CD1c-positive myeloid dendritic cell (primary cell): ENCODE measurements at regions not wholly inside any gene's neighbourhood (a gene's known extent, or its start where the extent isn't known, plus 50 kb on each side); places are given as distances from the start of the nearest gene placed in this dataset.

ENCODE experiments used
- DNase-seq: peaks from one replicate; pipeline ENCODE4 v3.0.0-alpha.2; 2016; ENCODE audit errors: extremely low spot score

- DNase-seq, result no peak
Observed at GRCh38 chr16:5603836-5604235, 506.2 kb upstream of the EEF2KMT start.

DNA sequence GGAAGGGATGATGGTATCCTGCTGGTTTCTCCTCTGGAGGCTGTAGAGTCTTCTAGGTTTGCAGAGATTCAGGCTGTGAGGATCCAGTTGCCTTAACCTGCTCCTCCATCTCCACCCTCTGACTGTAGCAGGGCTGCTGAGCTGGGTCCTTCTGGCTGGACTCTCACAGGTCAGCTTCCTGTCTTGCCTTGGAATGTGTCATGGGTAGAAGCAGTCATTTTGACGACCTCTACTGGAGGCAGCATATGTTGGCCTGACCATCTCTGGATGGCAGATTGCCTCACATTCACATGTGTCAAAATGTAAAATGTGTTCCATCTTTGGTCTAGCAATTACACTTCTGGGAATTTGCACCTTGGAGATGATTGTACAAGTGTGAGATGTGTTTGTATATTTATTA is 504.4 kb upstream of the EEF2KMT start:
- no peak for DNase-seq

- no peak for DNase-seq
Observed at GRCh38 chr16:5598793-5599192, 501.2 kb upstream of the EEF2KMT start.

GRCh38 chr16:5595849-5596248 is 498.3 kb upstream of the EEF2KMT start:
- DNase-seq, result no peak

- DNase-seq, result no peak
Observed at GRCh38 chr16:5590416-5590815, 492.8 kb upstream of the EEF2KMT start.

GRCh38 chr16:5589812-5590373 is 492.3 kb upstream of the EEF2KMT start:
- no peak for DNase-seq

GRCh38 chr16:5584109-5584508 is 486.5 kb upstream of the EEF2KMT start:
- no peak for DNase-seq

- DNase-seq, result no peak
Observed at GRCh38 chr16:5582529-5582928, 484.9 kb upstream of the EEF2KMT start.

DNA sequence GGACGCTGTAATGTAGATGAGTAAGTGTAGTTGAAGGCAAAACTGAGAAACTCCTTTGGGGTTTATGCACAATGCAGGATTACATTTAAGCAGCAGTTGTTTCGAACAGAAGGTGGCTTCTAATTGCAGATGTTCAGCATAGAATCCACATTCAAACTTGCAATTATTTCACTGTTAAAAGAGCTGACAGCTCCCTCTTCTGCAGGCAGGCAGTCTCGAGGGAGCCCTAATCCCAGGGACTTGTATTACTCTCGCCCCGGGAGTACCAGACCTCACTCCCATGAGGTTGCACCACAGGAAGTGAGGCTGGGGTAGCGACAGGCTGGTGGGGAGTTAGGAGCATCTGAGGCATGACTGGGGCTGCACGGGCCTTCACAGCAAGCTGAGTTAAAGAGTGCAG is 484.3 kb upstream of the EEF2KMT start:
- no peak for DNase-seq

DNA sequence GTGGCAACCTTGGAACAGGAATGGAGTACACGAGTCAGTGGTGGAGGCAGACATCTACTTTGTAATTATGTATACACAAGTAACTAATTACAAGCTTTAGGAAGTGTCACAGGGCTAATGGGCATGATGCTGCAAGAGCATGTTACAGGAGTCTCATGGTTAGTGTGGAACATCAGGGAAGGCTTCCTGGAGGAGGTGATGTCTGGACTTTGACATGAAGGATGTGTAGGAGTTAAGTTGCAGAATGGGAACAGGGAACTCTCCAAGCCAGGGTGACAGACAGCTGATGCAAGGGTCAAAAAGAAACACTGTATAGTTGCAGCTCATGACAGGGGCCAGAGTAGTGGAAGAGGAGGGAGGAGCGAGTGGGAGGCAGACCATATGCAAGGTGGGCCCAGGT is 483.8 kb upstream of the EEF2KMT start:
- no peak for DNase-seq

DNA sequence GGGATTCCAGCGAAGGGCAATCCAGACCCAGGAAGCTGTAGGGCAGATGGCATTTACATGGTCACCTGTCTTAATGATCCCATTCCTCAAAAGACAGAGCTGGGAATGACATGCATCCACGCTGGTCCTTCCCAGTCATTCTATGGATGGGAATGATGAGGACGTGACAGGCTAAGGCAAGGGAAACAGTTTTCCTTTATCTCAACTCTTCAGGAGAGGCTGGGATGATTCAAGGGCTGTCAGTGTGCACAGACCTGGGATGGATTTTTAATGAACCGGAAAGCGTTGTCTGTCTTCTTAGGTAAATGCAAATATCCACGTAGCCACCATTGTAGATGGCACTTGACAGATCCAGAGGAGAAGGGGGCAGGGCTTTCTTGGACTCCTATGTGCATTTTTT is 483.2 kb upstream of the EEF2KMT start:
- no peak for DNase-seq

DNA sequence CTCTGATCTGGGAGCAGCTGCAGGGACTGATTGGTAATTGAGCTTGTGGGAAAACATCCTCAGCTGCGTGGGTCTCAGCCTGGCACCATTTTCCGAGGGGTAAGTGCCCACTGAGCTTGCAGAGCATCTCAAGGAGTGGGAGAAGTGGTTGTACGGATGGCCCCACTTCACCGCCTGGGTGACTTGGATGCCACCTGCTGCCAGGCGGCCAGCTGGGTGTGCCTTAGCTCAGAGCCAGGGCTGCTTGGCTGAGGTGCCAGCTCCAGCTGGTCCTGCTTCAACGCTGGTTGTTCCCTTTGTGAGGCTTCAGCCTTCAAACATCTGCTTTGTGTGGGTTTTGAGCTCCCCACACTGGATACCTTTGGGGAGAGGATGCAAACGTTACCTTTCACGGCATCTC is 482.7 kb upstream of the EEF2KMT start:
- DNase-seq, result no peak

GRCh38 chr16:5578980-5579379 is 481.4 kb upstream of the EEF2KMT start:
- DNase-seq, result no peak

GRCh38 chr16:5577463-5577862 is 479.9 kb upstream of the EEF2KMT start:
- no peak for DNase-seq

DNA sequence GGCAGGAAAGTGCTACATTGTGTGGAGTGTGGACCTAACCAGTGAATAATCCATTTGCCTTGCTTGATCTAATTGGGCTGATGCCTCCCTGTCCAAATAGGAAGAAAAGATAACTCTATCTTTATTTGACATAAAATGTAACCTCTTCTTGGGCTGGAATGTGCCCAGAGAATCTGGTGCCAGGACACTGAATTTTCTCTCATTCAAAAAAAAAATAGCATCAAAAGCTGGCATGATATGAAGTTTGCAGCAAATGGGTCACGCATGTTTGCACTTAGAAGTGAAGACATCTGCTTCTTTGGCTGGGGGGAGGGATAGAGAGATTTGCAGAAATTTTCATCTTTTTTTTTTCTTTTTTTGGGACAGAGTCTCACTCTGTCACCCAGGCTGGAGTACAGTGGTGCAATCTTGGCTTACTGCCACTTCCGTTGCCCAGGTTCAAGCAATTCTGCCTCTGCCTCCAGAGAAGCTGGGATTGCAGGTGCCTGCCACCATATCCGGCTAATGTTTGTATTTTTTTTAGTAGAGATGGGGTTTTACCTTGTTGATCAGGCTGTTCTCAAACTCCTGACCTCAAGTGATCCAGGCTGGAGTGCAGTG is 478.2 kb upstream of the EEF2KMT start:
- DNase-seq, result no peak

DNA sequence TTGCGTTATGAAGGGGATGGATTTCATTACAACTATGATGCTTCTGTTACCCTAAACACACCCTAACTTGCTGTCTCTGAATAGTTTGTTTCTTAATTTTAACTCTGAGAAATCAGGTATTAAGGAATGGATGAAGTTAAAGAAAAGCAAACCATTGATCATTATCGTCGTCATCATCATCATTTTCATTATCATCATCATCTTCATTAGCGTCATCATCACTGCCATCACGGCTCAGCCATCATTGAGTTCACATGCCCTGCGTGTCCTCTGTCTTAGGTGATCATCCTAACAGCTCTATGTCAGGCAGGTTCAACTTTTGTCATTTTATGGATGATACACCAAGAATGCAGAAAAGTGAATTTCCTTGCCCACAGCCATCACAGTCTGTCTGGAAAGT is 477.5 kb upstream of the EEF2KMT start:
- DNase-seq, result no peak

DNA sequence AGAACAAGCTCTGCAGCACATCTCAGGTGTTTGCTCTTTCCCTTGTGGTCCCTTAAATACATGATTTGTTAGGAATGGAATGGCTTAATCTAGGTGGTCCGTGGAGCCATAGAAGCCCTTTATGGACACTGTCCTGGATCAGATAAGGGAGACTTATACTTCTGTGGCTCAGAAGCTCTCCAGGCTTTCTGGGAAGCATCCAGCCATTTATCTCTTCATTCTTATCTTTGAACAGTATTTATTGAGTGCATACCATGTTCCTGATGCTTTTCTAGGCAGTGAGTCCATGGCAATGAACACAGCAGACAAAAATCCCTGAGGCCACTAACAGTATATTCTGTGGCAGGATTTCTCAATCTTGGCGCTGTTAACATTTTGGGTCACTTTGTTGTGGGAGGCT is 474.5 kb upstream of the EEF2KMT start:
- no peak for DNase-seq

GRCh38 chr16:5571446-5571845 is 473.9 kb upstream of the EEF2KMT start:
- no peak for DNase-seq

DNA sequence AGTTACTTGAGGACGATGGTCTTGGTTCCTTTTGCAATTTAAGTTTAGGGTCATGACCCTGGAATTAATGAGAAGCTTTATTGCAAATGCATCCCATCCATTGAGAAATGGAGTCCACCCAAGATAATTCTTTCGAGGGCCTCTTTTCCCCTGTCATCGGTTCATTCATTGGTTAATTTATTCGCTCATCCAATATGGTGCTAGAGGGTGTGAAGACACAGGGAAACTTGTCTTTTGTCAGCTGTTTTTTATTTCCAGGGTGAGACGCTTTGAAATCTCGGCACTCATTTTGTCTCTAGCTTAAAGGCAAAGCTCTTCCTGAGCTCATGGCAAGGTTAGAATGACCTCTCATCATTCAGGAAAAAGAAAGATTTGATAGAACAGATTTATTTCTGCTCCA is 464.2 kb upstream of the EEF2KMT start:
- DNase-seq, result no peak

DNA sequence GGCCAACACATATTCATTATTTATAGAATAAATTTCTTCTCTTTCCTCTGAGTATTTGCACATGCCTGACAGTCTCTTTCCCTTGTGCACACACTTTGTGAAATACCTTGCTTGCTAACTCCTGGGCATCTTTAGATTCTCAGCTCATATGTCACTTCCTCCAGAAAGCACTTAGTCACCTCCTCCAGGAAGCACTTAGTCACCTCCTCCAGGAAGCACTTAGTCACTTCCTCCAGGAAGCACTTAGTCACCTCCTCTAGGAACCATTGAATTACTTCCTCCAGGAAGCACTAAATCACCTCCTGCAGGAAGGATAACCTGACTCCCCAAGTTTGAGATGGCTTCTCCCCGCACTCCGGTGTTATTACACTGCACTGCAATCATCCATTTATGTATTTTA is 462.5 kb upstream of the EEF2KMT start:
- no peak for DNase-seq

DNA sequence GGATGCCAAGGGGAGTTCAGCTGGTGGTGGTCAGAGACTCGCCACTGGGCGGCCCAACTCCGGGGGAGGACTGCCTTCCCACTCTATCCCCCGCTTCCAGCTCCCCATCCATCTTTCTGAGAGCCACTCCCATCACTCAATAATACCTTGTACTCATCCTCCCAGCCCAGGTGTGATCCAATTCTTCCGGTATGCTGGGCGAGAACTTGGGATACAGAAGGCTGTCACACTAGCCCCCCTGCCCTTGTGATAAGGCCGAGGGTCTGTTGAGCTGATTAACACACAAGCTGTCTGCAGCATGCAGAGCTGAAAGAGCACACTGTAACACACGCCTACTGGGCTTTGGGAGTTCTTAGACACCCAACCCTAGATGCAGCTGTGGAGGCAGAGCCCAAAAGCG is 460.4 kb upstream of the EEF2KMT start:
- DNase-seq, result no peak

GRCh38 chr16:5557448-5557847 is 459.9 kb upstream of the EEF2KMT start:
- no peak for DNase-seq

- DNase-seq, result no peak
Observed at GRCh38 chr16:5556158-5556810, 458.7 kb upstream of the EEF2KMT start.

DNA sequence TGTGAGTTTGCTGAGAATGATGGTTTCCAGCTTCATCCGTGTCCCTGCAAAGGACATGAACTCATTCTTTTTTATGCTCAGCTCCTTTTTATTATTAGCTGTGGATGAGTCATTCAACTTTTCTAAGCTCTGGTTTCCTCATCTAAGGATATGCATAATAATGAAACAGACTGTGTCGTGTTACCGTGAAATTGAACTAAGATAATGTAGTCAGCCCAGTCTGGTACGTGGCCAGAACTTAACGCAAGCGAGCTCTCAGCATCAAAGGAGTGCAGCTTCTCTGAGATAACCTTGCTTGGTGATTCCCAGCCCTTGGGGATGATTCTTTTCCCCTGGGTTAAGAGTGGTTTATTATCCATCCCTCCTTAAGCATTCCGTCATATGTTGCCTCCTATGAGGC is 454.3 kb upstream of the EEF2KMT start:
- DNase-seq, result no peak
